ENCODE measurements at regions not wholly inside any gene's neighbourhood (a gene's known extent, or its start where the extent isn't known, plus 50 kb on each side); places are given as distances from the start of the nearest gene placed in this dataset.
A peak's percentile ranks its signal among the peaks of the same experiment; 100 is the strongest.
"Not testable (repeated sequence)": the region's sequence is repeated elsewhere in the genome, so short reads cannot be mapped to it uniquely, and the experiment has no call there.

DNA sequence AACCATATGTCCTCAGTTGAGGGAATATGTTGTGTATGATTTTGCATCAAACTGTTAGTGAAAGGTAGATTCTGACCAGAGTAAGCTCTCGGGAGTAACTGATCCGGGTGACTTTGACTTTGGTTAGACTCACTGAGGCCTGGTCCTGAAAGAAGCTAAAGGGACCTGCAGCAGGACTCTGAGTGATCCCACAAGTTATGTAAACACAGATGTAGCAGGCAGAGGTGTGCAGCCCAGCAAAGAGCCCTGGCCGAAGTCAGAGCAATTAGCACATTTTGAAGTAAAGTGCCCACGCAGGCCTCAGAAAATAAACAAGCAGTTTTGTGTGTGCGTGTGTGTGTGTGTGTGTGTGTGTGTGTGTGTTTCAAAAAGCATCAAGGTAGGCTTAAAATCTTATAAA lies 245.6 kb upstream of the FERD3L start:
- DNase-seq (ENCODE audit: low spot score in 2 of 2) (no peak), FAIRE-seq (no peak)

DNA sequence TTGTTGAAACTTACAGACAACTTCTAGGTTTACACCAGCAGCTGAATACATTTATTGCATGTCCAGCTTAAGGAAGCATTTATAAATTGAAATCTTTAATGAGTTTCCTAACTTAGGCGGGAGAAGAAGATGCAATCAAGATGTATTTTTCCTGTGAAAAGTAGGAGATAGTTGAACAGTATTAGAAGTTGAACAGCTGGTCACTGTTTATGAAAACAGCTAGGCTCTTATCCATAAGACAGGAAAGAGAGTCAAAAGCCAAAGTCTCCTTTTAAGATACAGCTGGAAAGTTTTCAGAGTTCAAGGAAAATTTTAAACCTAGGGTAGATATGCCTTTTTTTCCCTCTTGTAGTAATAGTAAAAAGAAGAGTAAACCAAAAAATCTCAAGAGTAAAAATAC lies 236.1 kb upstream of the FERD3L start:
- no peak for FAIRE-seq
- no peak for DNase-seq (ENCODE audit: low spot score in 2 of 2)

DNA sequence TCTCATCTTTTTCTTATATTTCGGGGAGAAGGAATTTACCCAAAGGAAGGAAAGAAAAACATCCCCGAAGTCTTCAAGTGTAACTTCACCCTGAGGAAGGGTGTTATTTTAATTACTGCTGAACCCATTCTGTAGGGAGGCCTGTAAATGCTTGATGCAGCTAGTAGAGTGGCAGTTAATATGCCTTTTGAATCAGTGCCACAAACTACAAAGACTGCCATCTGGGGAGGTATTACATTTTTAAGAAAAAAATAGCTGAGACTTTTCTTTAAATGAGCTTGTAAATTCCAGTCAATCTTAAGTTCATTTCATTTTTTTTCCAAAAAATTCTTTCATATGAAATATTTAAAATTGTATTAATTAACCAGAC lies 233.1 kb upstream of the FERD3L start:
- no peak for DNase-seq (ENCODE audit: low spot score in 2 of 2)
- no peak for FAIRE-seq

DNA sequence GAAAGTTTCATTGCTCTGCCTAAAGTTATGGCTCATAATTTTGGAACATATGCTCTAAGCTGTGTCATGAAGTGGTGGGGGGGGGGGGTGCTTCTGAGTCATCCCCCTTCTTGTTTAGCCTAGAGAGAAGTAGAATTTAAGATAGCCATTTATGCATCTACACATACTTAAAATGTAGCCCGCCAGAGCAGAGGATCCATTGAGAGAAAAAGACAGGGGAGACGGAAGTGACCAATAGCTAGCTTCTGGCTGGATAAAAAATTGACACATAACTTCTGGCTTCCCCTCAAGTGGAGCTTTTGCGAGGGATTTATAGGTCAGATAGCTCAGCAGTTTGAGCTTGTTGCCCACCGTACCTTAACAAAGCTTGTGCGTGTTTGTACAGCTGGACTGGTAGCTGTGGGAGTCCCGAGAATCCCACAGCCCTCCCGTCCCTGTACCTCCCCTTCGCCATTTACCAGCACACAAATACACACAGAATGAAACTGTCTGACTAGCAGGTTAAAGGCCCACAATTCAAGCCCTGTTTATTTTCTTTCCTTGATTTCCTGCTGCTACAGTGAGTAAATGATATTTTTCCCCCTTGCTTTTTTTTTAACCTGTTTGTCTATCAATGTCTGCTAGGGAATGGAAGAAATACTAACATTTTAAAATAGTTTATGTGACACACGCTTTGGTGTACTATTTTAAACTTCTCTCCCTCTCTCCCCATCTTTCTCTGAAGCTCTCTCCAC lies 232.6 kb upstream of the FERD3L start:
- DNase-seq (ENCODE audit: low spot score in 2 of 2): no peak
- FAIRE-seq: no peak

DNA sequence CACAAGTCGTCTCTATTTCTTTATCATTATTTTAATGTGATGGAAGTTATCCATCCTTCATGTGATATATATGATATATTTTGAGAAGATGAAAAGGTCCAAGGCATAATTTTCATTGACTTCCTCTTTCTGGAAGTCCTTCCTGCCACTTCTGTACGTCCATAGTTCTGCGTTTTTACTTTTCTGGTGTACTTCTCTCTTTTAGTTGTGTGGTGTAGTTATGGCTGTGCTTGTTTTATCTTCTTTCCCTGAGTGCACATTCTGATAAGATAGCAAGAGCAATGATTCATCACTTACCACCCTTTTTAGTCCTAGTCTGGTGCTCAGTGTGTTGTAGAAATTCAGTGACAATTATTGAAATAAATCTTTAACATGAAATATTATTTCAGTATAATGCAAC lies 231.3 kb upstream of the FERD3L start:
- FAIRE-seq: no peak
- no peak for DNase-seq (ENCODE audit: low spot score in 2 of 2)

DNA sequence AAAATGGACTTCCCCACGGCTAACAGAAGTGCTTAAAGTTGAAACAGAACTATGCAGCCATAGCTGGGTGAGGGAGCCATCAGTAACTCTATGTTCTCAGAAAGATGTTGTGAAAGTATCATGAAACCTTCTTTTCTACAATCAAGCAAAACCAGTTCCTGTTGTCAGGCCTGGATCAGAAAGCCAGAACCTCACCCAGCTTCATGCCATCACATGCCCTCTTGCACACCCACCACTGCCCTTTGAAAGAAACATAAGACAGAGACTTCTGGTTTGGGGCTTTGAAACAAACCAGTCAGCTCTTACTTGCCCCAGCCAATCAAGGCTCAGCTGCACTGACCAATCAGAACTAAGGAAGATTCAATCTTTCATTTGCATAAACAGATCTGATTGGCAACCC lies 230.8 kb upstream of the FERD3L start:
- DNase-seq (ENCODE audit: low spot score in 2 of 2): no peak
- FAIRE-seq: no peak

DNA sequence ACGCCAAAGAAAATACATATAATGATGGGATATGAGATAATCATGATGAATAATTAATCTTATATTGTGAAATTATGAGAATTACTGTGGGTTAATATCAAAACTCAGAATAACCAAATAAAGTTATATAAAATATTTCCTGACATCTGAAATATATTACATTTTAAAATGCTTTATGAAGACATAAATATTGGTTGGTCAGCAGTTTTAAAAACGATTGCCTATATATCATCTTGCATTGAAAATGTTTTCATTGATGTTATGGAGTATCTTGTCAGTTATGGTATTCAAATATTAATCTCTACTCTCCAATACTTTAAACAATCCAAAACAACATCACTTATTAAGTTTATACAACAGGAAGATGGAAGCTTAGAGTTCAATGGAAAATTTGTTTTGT lies 228.1 kb upstream of the FERD3L start:
- FAIRE-seq (no peak), DNase-seq (ENCODE audit: low spot score in 2 of 2) (no peak)

DNA sequence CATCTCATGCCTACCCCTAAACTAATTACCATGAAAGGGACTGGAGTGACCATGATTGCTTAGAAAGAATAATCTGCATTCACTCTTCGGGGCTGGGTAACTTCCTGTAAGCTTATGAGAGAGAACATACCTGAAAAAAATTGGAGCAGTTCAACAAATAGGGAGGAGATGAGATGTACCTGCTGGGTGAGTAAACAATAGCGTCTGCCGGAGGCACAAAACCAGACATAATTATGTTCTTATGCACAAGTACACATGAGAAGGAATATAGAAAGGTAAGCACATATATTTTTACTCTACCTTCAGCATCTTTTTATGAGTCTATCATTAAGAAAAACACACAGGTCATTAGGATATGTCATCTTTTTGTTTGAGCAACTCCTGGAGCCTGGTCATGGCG lies 224.6 kb upstream of the FERD3L start:
- no peak for DNase-seq (ENCODE audit: low spot score in 2 of 2)

DNA sequence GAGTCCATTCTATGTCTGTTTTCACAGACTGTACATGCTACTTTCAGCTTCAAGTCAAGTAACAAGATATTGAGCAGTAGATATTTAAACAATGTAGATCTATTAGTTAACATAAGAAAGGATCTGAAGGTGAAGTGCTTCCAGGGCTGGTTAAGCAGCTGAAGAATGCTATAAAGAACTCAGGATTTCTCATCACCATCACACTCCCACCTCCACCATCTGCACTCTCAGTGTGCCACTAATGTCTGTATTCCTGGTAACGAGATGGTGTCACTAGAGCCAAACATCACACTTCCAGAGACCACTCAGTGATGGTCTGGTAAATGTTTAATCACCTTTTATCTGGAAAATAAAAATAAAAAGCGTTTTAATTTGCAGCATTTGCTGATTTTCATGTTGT lies 224.0 kb upstream of the FERD3L start:
- FAIRE-seq (no peak), DNase-seq (ENCODE audit: low spot score in 2 of 2) (no peak)

More for the DNA sequence above, 224.6 kb upstream of the FERD3L start:
- FAIRE-seq: no peak

DNA sequence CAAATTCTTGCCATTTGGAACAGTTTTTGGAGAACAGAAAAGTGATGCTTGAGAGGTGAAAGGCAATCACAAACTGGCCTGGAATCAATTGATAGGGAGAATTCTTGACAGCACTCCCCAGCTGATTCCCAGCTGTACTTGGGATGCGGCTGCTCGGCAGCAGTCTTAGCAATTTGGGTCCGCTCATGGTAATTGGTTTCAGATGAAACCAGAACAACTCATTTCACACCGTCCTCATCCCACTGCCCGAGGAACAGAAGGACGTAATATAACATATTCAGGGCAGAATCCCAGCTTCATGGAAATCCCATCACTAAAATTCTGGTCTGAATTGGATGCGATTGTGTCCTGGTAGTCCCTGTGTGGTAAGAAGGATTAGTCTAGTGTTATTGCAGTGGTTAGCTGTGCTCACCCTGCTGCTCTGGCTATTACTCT lies 223.3 kb upstream of the FERD3L start:
- FAIRE-seq (no peak), DNase-seq (ENCODE audit: low spot score in 2 of 2) (no peak)

DNA sequence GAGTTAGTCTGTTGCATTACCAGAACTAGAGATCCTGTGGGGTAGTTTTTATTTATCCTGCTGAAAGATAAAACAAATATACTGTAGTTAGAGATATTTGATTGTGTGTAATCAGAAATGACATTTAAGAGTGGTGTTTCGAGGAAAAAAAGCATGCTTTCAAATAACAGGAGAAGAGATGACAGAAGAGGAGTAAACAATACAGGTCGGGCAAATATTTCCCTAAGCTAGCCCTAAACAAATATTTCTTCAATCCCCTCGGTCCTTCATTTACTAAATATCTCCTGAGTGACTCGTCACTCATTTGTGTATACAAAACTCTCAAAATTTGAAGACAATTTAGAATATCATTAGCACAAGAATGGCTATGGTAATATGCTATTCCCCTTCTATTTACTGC lies 219.7 kb upstream of the FERD3L start:
- DNase-seq (ENCODE audit: low spot score in 2 of 2): no peak

DNA sequence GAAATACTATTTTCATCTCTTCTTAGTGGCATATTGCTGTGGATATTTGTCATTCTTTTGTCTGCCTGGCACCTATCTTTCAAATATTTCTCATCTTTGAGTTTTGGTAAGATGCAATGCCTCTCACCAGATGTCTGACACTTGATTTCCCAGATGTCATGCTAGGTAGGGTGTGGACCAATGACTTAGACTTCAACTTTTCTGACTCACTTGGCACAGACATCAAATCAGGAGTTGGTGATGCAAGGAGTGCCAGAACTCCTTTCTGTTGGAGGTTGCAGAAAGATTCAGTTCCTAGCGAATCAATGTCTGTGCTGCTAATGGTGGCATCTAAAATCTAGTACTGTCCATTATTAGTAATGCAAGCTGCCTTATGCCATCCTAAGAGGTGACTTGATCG lies 216.9 kb upstream of the FERD3L start:
- DNase-seq (ENCODE audit: low spot score in 2 of 2): no peak
- no peak for FAIRE-seq

More for the DNA sequence above, 219.7 kb upstream of the FERD3L start:
- FAIRE-seq: no peak

DNA sequence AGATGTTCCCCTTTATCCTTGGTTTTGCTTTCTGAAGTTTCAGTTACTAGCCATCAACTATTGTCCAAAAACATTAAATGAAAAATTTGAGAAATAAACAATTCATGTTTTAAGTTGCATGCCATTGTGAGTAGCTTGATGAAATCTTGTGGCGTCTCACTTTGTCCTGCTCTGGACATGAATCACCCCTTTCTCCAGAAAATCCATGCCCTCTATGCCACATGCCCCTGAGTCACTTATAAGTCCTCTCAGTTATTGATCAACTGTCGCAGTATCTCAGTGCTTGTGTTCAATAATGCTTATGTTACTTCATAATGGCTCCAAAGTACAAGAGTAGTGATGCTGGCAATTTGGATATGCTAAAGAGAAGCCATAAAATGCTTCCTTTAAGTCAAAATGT lies 208.0 kb upstream of the FERD3L start:
- no peak for FAIRE-seq
- no peak for DNase-seq (ENCODE audit: low spot score in 2 of 2)

DNA sequence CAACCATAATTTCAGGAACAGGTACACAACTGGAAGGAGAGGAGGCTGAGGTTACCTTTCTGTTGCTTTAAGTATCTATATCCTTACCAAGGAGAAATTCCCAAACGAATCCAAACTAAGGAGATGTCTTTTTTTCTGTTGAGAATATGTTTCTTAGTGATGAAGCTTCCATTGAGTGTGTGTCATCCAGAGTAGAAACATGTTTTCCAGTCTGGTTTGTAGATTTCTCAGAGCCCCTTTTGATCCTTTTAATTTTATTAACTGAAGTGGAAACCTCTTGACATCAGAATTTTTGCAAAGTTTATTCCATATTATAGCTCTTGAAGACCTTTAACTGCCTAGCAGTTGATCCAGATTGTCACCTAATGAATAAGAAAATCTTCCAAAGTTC lies 207.1 kb upstream of the FERD3L start:
- DNase-seq (ENCODE audit: low spot score in 2 of 2): no peak

DNA sequence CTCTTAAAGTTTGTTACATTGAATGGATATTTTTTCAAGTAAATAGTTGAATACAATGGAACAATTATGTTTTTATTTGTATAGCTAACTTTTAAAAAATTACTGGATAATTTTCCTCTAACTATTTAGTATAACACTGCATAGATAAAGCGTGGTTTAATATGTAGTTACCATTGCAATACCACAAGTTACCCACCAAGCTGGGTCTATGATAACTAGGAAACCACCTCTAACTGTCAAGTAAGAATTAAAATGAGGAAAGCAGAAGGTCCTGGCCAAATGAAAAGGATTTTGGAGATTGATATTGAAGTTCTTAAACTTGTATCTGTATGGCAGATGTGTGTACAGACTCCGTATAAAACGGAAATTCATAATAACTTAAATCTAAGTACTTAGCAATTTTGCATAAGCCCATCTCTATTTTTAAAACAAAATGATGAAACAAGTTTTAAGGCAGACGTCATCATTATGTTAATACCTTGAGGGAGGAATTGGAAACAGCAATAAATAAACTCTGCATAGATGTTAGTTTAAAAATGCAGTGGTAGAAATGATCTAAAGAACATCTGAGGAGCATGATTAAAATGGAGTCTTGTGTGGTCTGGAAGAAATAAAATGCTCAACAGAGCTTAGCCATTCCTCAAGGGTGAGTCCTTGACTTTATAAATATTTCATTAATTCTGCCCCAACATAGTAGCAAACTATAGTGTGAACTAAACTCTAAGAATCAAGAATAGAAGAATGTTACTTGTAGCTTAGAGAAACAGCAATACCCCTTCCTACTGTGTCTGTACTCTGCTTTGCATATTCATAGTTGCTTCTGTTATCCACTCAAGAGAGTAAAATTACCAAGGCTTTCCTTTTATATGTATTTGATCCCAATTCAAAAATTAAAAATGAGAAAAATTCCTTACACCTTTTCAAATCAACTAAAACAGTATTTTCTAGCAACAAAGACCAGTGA lies 206.4 kb upstream of the FERD3L start:
- FAIRE-seq (no peak), DNase-seq (ENCODE audit: low spot score in 2 of 2) (no peak)

More for the DNA sequence above, 207.1 kb upstream of the FERD3L start:
- no peak for FAIRE-seq

DNA sequence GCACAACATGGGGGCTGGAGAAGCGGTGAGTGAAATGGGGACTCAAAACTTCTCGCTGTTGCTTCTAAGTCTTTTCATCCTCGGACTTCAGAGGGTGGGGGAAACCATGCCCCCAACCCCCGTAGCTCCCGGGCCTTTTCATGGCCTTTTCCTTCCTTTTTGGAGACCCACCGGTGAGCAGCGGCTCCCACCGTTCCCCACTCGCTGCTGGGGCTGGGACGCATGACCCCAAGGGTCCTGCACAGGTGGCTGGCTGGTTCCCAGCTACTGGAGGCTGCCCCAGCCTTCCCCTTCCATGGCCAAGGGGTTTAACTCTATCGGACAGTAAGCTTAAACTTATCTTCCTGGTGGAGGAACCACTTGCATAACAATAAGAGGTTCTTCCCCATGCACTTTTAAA lies 194.3 kb upstream of the FERD3L start:
- DNase-seq (ENCODE audit: low spot score in 2 of 2) (no peak), FAIRE-seq (no peak)

DNA sequence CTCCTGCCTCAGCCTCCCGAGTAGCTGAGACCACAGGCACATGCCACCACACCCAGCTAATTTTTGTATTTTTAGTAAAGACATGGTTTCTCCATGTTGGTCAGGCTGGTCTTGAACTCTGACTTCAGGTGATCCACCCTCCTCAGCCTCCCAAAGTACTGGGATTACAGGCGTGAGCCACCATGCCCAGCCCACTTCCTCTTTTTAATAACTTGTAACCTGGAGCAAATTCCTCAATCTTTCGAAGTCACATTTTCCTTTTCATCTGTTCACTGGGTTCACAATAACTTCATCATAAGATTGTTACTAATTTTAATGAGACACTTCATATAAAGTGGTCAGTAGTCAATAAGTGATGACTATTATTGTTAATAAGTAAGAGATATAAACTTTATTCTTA lies 193.3 kb upstream of the FERD3L start:
- DNase-seq (ENCODE audit: low spot score in 2 of 2); FAIRE-seq: not testable (repeated sequence)

DNA sequence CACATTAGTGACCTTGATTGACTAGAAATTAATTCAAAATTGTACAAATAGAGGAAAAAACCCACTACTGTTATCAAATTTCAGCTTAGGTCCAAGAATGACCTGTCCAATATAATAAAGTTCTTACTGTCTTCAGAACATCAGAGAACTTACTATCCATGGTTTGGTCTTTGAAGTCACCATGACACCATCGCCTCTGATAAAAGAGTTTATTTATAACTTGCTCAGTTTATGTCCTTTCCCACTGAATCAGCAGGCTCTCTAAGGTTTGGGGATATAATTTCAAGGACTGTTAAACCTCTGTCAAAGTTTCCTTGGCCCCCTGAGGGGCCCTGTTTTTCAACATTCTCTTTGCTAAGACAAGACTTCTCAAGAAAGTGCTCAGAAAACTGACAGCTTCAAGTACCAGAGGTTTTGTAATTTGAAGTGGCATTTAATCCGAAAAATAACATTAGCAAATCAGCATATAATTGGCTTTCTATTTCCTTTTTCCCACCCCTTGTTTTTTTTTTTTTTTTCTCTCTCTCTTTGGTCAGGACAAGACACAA lies 191.7 kb upstream of the FERD3L start:
- DNase-seq (ENCODE audit: low spot score in 2 of 2): no peak

DNA sequence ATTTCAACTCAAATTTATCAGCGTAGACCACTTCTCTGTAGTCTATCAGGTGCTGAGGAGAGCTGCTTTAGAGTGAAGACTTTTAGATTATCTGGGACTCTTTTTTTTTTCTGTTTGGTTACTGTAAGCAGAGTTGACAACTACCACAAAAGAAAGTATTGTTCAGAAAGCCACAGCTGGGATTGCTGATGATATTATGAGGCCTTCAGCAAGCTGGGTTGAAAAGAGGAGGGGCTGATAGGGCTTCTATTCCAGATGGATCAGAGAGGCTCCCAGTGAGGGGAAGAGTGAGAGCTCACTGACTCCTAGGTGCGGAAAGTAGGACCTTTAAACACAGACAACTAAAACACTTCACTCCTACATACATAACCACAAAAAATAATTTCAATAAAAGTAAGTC lies 188.5 kb upstream of the FERD3L start:
- FAIRE-seq (peak; percentile 47), DNase-seq (ENCODE audit: low spot score in 2 of 2) (peak; percentile 14 to 34)

More for the DNA sequence above, 191.7 kb upstream of the FERD3L start:
- no peak for FAIRE-seq

DNA sequence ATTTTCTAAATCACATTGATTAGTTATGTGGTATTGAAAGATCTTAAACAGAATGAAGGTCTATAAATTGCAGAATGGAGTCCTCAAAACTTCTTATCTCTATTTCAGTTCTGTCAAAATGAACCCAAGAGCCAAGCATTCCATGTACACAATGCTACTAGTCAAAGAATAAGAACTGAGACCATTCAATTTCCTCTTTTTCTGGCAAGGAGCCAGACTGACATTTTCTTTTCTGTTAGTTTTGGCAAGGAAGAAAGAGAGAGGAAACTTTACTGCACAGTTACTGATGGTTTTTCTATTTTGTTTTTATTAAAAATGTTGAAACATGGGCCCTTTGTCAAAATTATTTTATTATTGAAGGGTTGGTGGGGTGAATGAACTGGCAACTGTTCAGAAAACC lies 181.8 kb upstream of the FERD3L start:
- FAIRE-seq: no peak
- DNase-seq (ENCODE audit: low spot score in 2 of 2): no peak

DNA sequence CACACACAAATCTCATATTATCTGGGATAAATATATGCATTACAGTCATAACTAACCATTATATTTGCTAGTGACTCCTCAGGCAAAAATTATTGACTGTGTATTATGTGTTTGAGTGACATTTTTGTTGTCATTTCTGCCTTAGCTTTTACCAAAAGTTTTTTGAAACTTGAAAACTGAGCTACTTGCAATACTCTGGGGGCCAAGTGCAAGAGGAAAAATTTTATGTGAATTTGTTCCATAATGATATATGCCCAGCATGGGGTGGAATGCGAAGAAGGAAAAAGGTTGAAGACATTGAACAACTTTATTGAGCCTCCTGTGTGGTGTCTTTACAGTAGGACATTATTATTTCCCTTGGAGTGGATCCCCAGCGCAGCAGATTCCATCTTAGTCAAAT lies 176.8 kb upstream of the FERD3L start:
- no peak for DNase-seq (ENCODE audit: low spot score in 2 of 2)
- FAIRE-seq: no peak
